GM12872 (cell line): ENCODE measurements at regions not wholly inside any gene's neighbourhood (a gene's known extent, or its start where the extent isn't known, plus 50 kb on each side); places are given as distances from the start of the nearest gene placed in this dataset.

Experiments
- CTCF ChIP-seq: IDR thresholded peaks from 3 replicates; pipeline ENCODE4 v1.5.1; 2011; ENCODE audit warnings: low read depth, mild to moderate bottlenecking, low read length, moderate library complexity; ENCODE audit not compliant: insufficient read depth

GRCh38 chr2:4412637-4413187 is 709.3 kb downstream of the DCDC2C start:
- no peak for TF ChIP-seq CTCF

- no peak for TF ChIP-seq CTCF
Measured at GRCh38 chr2:4415171-4415570, 711.8 kb downstream of the DCDC2C start.

GRCh38 chr2:4415810-4416413 is 712.5 kb downstream of the DCDC2C start:
- no peak for TF ChIP-seq CTCF

GRCh38 chr2:4416431-4416830 is 713.1 kb downstream of the DCDC2C start:
- TF ChIP-seq CTCF, result no peak

- no peak for TF ChIP-seq CTCF
Measured at GRCh38 chr2:4417771-4418170, 714.4 kb downstream of the DCDC2C start.

- no peak for TF ChIP-seq CTCF
Measured at GRCh38 chr2:4420032-4420431, 716.7 kb downstream of the DCDC2C start.

- TF ChIP-seq CTCF, result no peak
Measured at GRCh38 chr2:4424153-4424552, 720.8 kb downstream of the DCDC2C start.
